ENCODE measurements at regions not wholly inside any gene's neighbourhood (a gene's known extent, or its start where the extent isn't known, plus 50 kb on each side); places are given as distances from the start of the nearest gene placed in this dataset.

DNA sequence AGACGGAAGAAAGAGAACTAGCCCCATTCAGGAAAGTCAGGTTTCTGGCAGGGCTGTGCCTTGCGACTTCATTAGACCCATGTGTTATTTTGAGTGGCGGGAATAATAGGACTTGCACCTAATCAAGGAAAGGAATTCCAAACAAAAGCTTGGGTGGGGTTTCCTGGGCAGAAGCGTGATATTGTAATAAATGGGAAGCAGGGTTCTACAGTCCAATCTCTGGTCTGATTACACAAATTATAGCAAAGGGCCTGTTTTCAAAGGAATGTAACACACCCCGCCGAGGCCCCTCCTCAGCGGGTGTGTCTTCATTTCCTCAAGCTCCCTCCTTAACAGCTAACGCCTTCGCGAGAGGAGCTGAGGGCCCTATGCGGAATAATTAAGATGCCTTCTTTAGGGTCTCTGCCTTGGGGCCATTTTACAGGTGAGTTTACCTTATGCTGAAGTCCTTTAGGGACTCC, 396.0 kb upstream of the C2CD4B start:
- no peak overlapping the region for H3K14ac ChIP-seq (ENCODE audit: low read length)
- H3K27me3 ChIP-seq (ENCODE audit: control insufficient read depth in 3 of 3, insufficient read depth in 3 of 3, low read depth in 1 of 3, low read length in 3 of 3) = no peaks in the 10 kb centered on the region
- H3K36me3 ChIP-seq (replicated peaks in 1 of 2; ENCODE audit: control insufficient read depth in 2 of 2, insufficient read depth in 2 of 2, low read length in 2 of 2) = no peaks in the 10 kb centered on the region

DNA sequence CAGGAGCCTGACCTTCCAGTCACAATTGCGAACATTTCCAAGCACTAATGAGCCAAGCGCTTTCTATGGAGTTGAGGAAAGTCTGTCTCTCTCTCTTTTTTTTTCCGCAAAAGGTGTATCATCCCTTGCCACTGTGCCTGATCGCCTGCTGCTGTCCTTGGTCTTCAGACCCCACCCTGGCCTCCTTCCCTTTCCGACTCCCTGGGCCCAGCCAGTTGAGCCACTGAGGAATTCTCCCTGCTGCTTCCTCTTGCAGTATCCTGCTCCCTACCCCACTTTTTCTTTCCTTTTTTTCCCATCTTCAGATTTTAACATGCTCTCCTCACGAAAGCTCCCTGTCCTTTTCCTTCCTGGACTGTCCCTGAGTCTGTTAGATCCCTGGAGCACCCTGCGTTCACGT, 396.5 kb upstream of the C2CD4B start:
- Histone ChIP-seq H3K4ac (ENCODE audit: low read length) (no peak overlapping the region), H2BK120ac (ENCODE audit: low read depth, low read length) (no peak overlapping the region), H3K9ac (ENCODE audit: low read depth, low read length, poor library complexity) (no peak overlapping the region), H3K4me3 (ENCODE audit: low read length in 2 of 2) (no peak overlapping the region), H4K8ac (ENCODE audit: low read depth, low read length) (no peak overlapping the region), H3K4me2 (ENCODE audit: insufficient read depth, low read length, poor library complexity, severe bottlenecking) (no peak overlapping the region), H3K18ac (ENCODE audit: low read length) (no peak overlapping the region), H3K14ac (ENCODE audit: low read length) (no peak overlapping the region), H2BK15ac (ENCODE audit: low read length) (no peak overlapping the region), H3K9me3 (replicated peaks in 1 of 2; ENCODE audit: control insufficient read depth in 2 of 2, insufficient read depth in 1 of 2, low read depth in 1 of 2, low read length in 2 of 2) (no peaks in the 10 kb centered on the region), H2AK5ac (ENCODE audit: low read depth, low read length) (no peak overlapping the region), H4K91ac (ENCODE audit: low read depth, low read length, poor library complexity) (no peak overlapping the region), H2AFZ (ENCODE audit: low read length) (no peak overlapping the region), H3K36me3 (replicated peaks in 1 of 2; ENCODE audit: control insufficient read depth in 2 of 2, insufficient read depth in 2 of 2, low read length in 2 of 2) (no peaks in the 10 kb centered on the region), H2BK12ac (ENCODE audit: low read length) (no peak overlapping the region), H3K27ac (replicated peaks; ENCODE audit: low read length) (no peak overlapping the region), H2BK5ac (ENCODE audit: low read length) (no peak overlapping the region), H3K27me3 (ENCODE audit: control insufficient read depth in 3 of 3, insufficient read depth in 3 of 3, low read depth in 1 of 3, low read length in 3 of 3) (no peaks in the 10 kb centered on the region), H3K4me1 (ENCODE audit: control insufficient read depth in 2 of 2, insufficient read depth in 1 of 2, low read depth in 1 of 2, low read length in 2 of 2) (peaks cover 0 to 5% of the 10 kb centered on the region in 2 donors), H3K79me1 (ENCODE audit: low read depth, low read length) (no peaks in the 10 kb centered on the region), H3K23ac (ENCODE audit: low read depth, low read length, poor library complexity) (no peak overlapping the region)
- DNase-seq (ENCODE audit: low spot score) = no peak
- WGBS, 2 donors (ENCODE audit: extremely low coverage in 2 of 2, insufficient read length in 2 of 2, insufficient replicate concordance in 1 of 2) = no CpG with 5 or more reads among the region's 8 CpGs

More for the DNA sequence above, 396.0 kb upstream of the C2CD4B start:
- no peak overlapping the region for H3K27ac ChIP-seq (replicated peaks; ENCODE audit: low read length)
- no peak overlapping the region for H2BK15ac ChIP-seq (ENCODE audit: low read length)
- H4K91ac ChIP-seq (ENCODE audit: low read depth, low read length, poor library complexity) = no peak overlapping the region
- WGBS, 2 donors (ENCODE audit: extremely low coverage in 2 of 2, insufficient read length in 2 of 2, insufficient replicate concordance in 1 of 2) = no CpG with 5 or more reads among the region's 11 CpGs
- H2BK120ac ChIP-seq (ENCODE audit: low read depth, low read length) = no peak overlapping the region
- H3K4me2 ChIP-seq (ENCODE audit: insufficient read depth, low read length, poor library complexity, severe bottlenecking) = no peak overlapping the region
- no peak overlapping the region for H2AFZ ChIP-seq (ENCODE audit: low read length)
- H3K79me1 ChIP-seq (ENCODE audit: low read depth, low read length) = no peaks in the 10 kb centered on the region
- no peak overlapping the region for H4K8ac ChIP-seq (ENCODE audit: low read depth, low read length)
- H3K9me3 ChIP-seq (replicated peaks in 1 of 2; ENCODE audit: control insufficient read depth in 2 of 2, insufficient read depth in 1 of 2, low read depth in 1 of 2, low read length in 2 of 2) = no peaks in the 10 kb centered on the region
- no peak overlapping the region for H2BK5ac ChIP-seq (ENCODE audit: low read length)
- H3K9ac ChIP-seq (ENCODE audit: low read depth, low read length, poor library complexity) = no peak overlapping the region
- no peak overlapping the region for H3K18ac ChIP-seq (ENCODE audit: low read length)
- H2AK5ac ChIP-seq (ENCODE audit: low read depth, low read length) = no peak overlapping the region
- no peak overlapping the region for H3K23ac ChIP-seq (ENCODE audit: low read depth, low read length, poor library complexity)
- H3K4me1 ChIP-seq (ENCODE audit: control insufficient read depth in 2 of 2, insufficient read depth in 1 of 2, low read depth in 1 of 2, low read length in 2 of 2) = peaks cover 0 to 5% of the 10 kb centered on the region in 2 donors
- DNase-seq (ENCODE audit: low spot score) = no peak
- H3K4ac ChIP-seq (ENCODE audit: low read length) = no peak overlapping the region
- no peak overlapping the region for H2BK12ac ChIP-seq (ENCODE audit: low read length)
- no peak overlapping the region for H3K4me3 ChIP-seq (ENCODE audit: low read length in 2 of 2)

DNA sequence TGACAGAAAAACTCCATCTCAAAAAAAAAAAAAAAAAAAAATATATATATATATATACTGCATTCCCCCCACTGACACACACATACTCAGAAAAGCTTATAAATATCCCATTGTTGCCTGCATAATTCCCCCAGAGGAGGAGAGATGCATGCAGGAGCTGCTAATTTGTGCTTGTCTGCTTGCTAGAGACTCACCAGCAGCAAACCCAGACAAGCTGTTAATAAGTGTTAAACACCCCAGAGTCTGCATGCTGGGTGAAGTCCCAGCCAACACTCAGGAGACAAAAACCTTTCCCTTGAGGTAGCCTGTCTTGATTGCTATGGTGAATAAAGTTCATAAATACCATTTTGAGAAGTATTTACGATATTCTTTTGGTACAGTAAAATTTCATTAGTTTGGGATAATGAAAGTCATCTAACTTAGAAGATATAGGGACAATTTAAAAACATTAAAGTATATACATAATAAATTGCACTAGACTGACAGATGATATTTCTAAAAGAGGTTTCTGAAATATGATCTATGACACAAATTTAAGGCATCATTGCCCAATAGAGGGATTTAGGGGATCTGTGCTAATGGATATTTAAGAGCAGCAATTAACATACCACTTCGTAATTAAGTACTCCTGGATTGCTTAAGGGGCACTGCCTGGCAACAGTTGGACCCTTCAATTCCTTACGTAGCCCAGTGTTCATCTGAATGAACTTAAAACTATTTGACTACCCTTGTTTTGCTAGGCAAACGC, 400.0 kb upstream of the C2CD4B start:
- no peaks in the 10 kb centered on the region for H3K79me1 ChIP-seq (ENCODE audit: low read depth, low read length)
- H2BK12ac ChIP-seq (ENCODE audit: low read length) = no peak overlapping the region
- no peak overlapping the region for H4K91ac ChIP-seq (ENCODE audit: low read depth, low read length, poor library complexity)
- no peak overlapping the region for H2BK120ac ChIP-seq (ENCODE audit: low read depth, low read length)
- H3K27ac ChIP-seq (replicated peaks; ENCODE audit: low read length) = no peak overlapping the region
- no peak overlapping the region for H4K8ac ChIP-seq (ENCODE audit: low read depth, low read length)
- no peak overlapping the region for H2AK5ac ChIP-seq (ENCODE audit: low read depth, low read length)
- no peak overlapping the region for H2BK5ac ChIP-seq (ENCODE audit: low read length)
- no peak overlapping the region for H3K4me3 ChIP-seq (ENCODE audit: low read length in 2 of 2)
- H3K4me2 ChIP-seq (ENCODE audit: insufficient read depth, low read length, poor library complexity, severe bottlenecking) = no peak overlapping the region
- no peaks in the 10 kb centered on the region for H3K27me3 ChIP-seq (ENCODE audit: control insufficient read depth in 3 of 3, insufficient read depth in 3 of 3, low read depth in 1 of 3, low read length in 3 of 3)
- H2AFZ ChIP-seq (ENCODE audit: low read length) = no peak overlapping the region
- no CpG with 5 or more reads among the region's 4 CpGs for WGBS, 2 donors (ENCODE audit: extremely low coverage in 2 of 2, insufficient read length in 2 of 2, insufficient replicate concordance in 1 of 2)
- H3K23ac ChIP-seq (ENCODE audit: low read depth, low read length, poor library complexity) = no peak overlapping the region
- no peak overlapping the region for H3K18ac ChIP-seq (ENCODE audit: low read length)
- no peaks in the 10 kb centered on the region for H3K9me3 ChIP-seq (replicated peaks in 1 of 2; ENCODE audit: control insufficient read depth in 2 of 2, insufficient read depth in 1 of 2, low read depth in 1 of 2, low read length in 2 of 2)
- H3K14ac ChIP-seq (ENCODE audit: low read length) = no peak overlapping the region
- no peak overlapping the region for H3K4ac ChIP-seq (ENCODE audit: low read length)
- peaks cover 0 to 5% of the 10 kb centered on the region in 2 donors for H3K4me1 ChIP-seq (ENCODE audit: control insufficient read depth in 2 of 2, insufficient read depth in 1 of 2, low read depth in 1 of 2, low read length in 2 of 2)
- DNase-seq (ENCODE audit: low spot score) = no peak
- H2BK15ac ChIP-seq (ENCODE audit: low read length) = no peak overlapping the region
- H3K36me3 ChIP-seq (replicated peaks in 1 of 2; ENCODE audit: control insufficient read depth in 2 of 2, insufficient read depth in 2 of 2, low read length in 2 of 2) = no peaks in the 10 kb centered on the region
- no peak overlapping the region for H3K9ac ChIP-seq (ENCODE audit: low read depth, low read length, poor library complexity)

DNA sequence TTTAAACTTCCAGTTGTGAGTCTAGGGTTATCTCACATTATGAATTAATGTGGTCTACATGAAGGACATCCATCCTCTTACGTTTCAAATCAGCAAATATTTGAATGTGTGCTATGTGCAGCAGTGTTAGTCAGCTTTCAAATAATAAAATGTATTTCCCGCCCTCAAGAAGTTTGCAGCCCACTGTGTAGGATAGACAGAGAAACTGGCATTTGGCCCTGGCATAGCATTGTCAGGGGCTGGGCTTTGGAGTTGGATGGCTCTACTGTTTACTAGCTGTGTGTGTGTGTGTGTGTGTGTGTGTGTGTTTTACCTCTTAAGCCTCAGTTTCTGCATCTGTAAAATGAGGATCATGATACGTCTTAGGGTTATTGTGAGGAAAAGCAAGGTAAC, 400.5 kb upstream of the C2CD4B start:
- Histone ChIP-seq H3K27ac (replicated peaks; ENCODE audit: low read length) (no peak overlapping the region), H4K8ac (ENCODE audit: low read depth, low read length) (no peak overlapping the region), H3K4me1 (ENCODE audit: control insufficient read depth in 2 of 2, insufficient read depth in 1 of 2, low read depth in 1 of 2, low read length in 2 of 2) (peaks cover 0 to 4% of the 10 kb centered on the region in 2 donors), H2BK120ac (ENCODE audit: low read depth, low read length) (no peak overlapping the region), H3K18ac (ENCODE audit: low read length) (no peak overlapping the region), H3K4me2 (ENCODE audit: insufficient read depth, low read length, poor library complexity, severe bottlenecking) (no peak overlapping the region), H3K79me1 (ENCODE audit: low read depth, low read length) (no peaks in the 10 kb centered on the region), H2BK5ac (ENCODE audit: low read length) (no peak overlapping the region), H2BK15ac (ENCODE audit: low read length) (no peak overlapping the region), H3K27me3 (ENCODE audit: control insufficient read depth in 3 of 3, insufficient read depth in 3 of 3, low read depth in 1 of 3, low read length in 3 of 3) (no peaks in the 10 kb centered on the region), H2BK12ac (ENCODE audit: low read length) (no peak overlapping the region), H3K23ac (ENCODE audit: low read depth, low read length, poor library complexity) (no peak overlapping the region), H3K4ac (ENCODE audit: low read length) (no peak overlapping the region), H2AK5ac (ENCODE audit: low read depth, low read length) (no peak overlapping the region), H3K9me3 (replicated peaks in 1 of 2; ENCODE audit: control insufficient read depth in 2 of 2, insufficient read depth in 1 of 2, low read depth in 1 of 2, low read length in 2 of 2) (no peaks in the 10 kb centered on the region), H3K9ac (ENCODE audit: low read depth, low read length, poor library complexity) (no peak overlapping the region), H3K36me3 (replicated peaks in 1 of 2; ENCODE audit: control insufficient read depth in 2 of 2, insufficient read depth in 2 of 2, low read length in 2 of 2) (no peaks in the 10 kb centered on the region), H3K4me3 (ENCODE audit: low read length in 2 of 2) (no peak overlapping the region), H3K14ac (ENCODE audit: low read length) (no peak overlapping the region), H2AFZ (ENCODE audit: low read length) (no peak overlapping the region), H4K91ac (ENCODE audit: low read depth, low read length, poor library complexity) (no peak overlapping the region)
- WGBS, 2 donors (ENCODE audit: extremely low coverage in 2 of 2, insufficient read length in 2 of 2, insufficient replicate concordance in 1 of 2) = no CpG with 5 or more reads among the region's 3 CpGs
- DNase-seq (ENCODE audit: low spot score) = no peak
